ENCODE measurements at regions not wholly inside any gene's neighbourhood (a gene's known extent, or its start where the extent isn't known, plus 50 kb on each side); places are given as distances from the start of the nearest gene placed in this dataset.

DNA sequence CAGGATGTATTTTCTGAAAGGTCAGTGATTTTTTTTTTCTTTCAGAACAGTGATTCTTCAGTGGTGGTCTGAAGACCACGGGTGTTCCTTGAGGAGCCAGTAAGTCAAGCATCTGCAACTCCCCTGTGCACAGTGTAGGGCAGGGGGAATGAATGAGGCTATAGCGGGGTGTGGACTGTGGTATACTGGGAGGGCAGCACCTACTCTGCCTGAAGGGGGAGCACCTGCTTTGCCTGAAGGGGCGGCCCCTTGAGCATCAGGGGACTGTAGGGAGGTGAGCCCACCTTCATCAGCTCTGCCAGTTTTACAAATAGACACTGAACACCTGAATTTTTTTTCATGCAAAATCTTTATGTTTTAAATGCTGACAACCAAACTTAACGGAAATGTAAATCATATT is 77.5 kb upstream of the RIPOR2 start:
- no peak for DNase-seq (ENCODE audit: extremely low spot score)
- POLR2A ChIA-PET: no interaction called here
- TF ChIP-seq HDGF (IDR thresholded peaks at IDR 0.05; ENCODE audit: borderline replicate concordance) (no peak), ARNT (IDR thresholded peaks at IDR 0.05) (no peak), FOXM1 (IDR thresholded peaks at IDR 0.05; ENCODE audit: borderline replicate concordance) (no peak), FOXA1 (IDR thresholded peaks at IDR 0.05) (no peak), ZNF384 (IDR thresholded peaks at IDR 0.05) (no peak), SP1 (IDR thresholded peaks at IDR 0.05) (no peak), CTBP1 (IDR thresholded peaks at IDR 0.05; ENCODE audit: borderline replicate concordance) (no peak), L3MBTL2 (conservative IDR thresholded peaks at IDR 0.05) (no peak), TARDBP (IDR thresholded peaks at IDR 0.05) (no peak), ELF4 (IDR thresholded peaks at IDR 0.05) (no peak), SUZ12 (IDR thresholded peaks at IDR 0.05) (no peak), NFRKB (IDR thresholded peaks at IDR 0.05) (no peak)
- TF ChIP-seq, protein P1, sequence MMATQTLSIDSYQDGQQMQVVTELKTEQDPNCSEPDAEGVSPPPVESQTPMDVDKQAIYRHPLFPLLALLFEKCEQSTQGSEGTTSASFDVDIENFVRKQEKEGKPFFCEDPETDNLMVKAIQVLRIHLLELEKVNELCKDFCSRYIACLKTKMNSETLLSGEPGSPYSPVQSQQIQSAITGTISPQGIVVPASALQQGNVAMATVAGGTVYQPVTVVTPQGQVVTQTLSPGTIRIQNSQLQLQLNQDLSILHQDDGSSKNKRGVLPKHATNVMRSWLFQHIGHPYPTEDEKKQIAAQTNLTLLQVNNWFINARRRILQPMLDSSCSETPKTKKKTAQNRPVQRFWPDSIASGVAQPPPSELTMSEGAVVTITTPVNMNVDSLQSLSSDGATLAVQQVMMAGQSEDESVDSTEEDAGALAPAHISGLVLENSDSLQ (IDR thresholded peaks at IDR 0.05): no peak
- CTCF ChIA-PET: interaction anchor here (0.6 kb wide), 1 partner anchor 161 kb away, joined by 3 read pairs; no protein-coding TSS in a partner anchor

DNA sequence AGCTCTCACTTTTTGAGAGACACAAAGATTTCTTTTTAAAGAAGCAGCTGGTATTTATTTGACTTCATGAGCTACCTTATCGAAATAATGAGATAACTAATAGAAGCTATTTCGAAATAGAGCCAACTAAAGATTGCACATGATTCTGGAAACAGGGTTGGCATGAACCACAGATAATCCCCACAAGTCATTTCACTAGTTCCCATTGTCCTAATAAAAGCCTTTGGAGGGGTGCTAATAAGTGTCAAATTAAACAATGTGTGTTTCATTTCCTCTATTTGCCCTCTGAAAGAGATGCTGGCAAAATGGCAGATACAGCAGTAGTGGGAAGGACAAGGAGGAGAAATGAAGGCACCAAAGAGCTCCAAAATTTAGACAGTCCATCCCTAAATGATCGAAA is 78.6 kb upstream of the RIPOR2 start:
- ChIA-PET CTCF (interaction anchor here (0.6 to 1.4 kb wide), 2 partner anchors 311 to 433 kb away, joined by 3 to 4 read pairs; no protein-coding TSS in a partner anchor), POLR2A (no interaction called here)
- no peak for DNase-seq (ENCODE audit: extremely low spot score)
- TF ChIP-seq LEF1 (IDR thresholded peaks at IDR 0.05; ENCODE audit: borderline replicate concordance) (no peak), BHLHE40 (IDR thresholded peaks at IDR 0.05; ENCODE audit: borderline replicate concordance) (no peak), NFRKB (IDR thresholded peaks at IDR 0.05) (no peak), ARNT (IDR thresholded peaks at IDR 0.05) (no peak), ELF4 (IDR thresholded peaks at IDR 0.05) (no peak), SP1 (IDR thresholded peaks at IDR 0.05) (no peak), FOXA1 (IDR thresholded peaks at IDR 0.05) (no peak), ZNF384 (IDR thresholded peaks at IDR 0.05) (no peak), HDGF (IDR thresholded peaks at IDR 0.05; ENCODE audit: borderline replicate concordance) (no peak), FOXK2 (IDR thresholded peaks at IDR 0.05) (no peak), L3MBTL2 (conservative IDR thresholded peaks at IDR 0.05) (no peak), SUZ12 (IDR thresholded peaks at IDR 0.05) (no peak), TARDBP (IDR thresholded peaks at IDR 0.05) (no peak), FOXM1 (IDR thresholded peaks at IDR 0.05; ENCODE audit: borderline replicate concordance) (no peak), CTBP1 (IDR thresholded peaks at IDR 0.05; ENCODE audit: borderline replicate concordance) (no peak)
- TF ChIP-seq, protein P1 (IDR thresholded peaks at IDR 0.05): no peak

DNA sequence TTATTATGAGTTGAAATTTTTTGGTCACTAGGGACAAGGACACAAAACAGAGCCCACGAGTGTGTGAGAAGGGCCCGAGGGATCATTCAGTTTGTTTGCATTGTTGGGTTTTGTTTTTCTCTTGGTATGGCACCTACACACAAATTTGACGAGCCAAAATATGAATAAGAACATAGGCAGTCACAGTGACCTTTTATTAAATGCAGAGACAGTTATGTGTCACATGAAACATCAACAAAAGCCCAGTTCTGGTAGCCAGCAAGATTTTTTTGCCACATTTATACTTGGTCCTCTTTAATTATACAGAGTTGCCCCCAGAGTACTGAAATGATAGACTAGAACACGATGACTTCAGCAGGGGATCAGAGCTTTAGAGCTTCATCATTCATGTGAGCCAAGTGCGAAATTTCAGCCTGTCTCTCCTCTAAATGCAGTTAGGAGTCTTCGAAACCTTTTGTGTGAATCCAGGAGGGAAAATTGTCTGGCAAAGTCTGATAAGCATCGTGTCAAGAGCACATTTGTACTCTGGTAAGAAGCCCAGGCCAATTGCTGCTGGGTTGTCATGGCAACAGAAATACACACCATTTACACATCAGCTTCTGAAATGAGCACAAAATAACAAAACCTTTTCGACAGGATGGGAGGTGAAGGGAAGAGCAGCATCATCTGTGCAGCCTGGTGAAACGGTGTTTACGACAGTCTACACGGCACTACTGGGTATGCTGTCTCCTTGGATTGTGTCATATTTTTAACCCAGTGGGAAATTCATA is 79.2 kb upstream of the RIPOR2 start:
- no peak for TF ChIP-seq ARNT (IDR thresholded peaks at IDR 0.05)
- no peak for TF ChIP-seq FOXM1 (IDR thresholded peaks at IDR 0.05; ENCODE audit: borderline replicate concordance)
- no peak for TF ChIP-seq SP1 (IDR thresholded peaks at IDR 0.05)
- no peak for TF ChIP-seq CTBP1 (IDR thresholded peaks at IDR 0.05; ENCODE audit: borderline replicate concordance)
- TF ChIP-seq, protein P1 (IDR thresholded peaks at IDR 0.05): no peak
- no peak for TF ChIP-seq HDGF (IDR thresholded peaks at IDR 0.05; ENCODE audit: borderline replicate concordance)
- no peak for TF ChIP-seq NFRKB (IDR thresholded peaks at IDR 0.05)
- TF ChIP-seq FOXA1 (IDR thresholded peaks at IDR 0.05): no peak
- no peak for TF ChIP-seq ZNF384 (IDR thresholded peaks at IDR 0.05)
- TF ChIP-seq TARDBP (IDR thresholded peaks at IDR 0.05): no peak
- TF ChIP-seq L3MBTL2 (conservative IDR thresholded peaks at IDR 0.05): no peak
- no peak for DNase-seq (ENCODE audit: extremely low spot score)
- POLR2A ChIA-PET: no interaction called here
- CTCF ChIA-PET: interaction anchor here (1.4 kb wide), 1 partner anchor 312 kb away, joined by 4 read pairs; no protein-coding TSS in a partner anchor

DNA sequence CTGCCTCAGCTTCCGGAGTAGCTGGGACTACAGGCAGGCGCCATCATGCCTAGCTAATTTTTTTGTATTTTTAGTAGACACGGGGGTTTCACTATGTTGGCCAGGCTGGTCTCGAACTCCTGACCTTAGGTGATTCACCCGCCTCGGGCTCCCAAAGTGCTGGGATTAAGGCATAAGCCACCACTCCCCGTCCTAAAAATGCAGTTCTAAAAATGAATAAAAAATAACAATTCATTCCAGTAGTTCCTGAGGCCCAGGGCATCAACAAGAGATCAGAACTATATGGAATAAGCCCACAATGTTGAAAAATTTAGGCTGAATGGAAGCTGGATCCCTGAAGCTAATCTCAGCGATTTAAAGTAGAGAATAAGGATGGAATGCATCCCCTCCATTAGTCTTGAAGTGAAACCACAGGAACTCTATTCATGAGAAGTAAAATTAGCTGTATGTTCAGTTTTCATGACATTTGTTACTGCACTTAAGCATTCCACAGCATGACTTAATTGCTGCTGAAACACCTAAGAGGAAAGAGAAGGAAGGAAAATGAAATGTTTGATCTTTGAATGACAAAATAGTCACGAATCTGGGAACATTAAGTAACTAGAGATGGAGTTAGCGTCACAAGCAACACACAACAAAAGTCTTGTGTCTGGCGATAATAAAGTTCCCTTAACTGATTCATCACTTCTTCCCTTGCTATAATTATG is 80.4 kb upstream of the RIPOR2 start:
- no peak for DNase-seq (ENCODE audit: extremely low spot score)
- POLR2A ChIA-PET: no interaction called here
- CTCF ChIA-PET: no interaction called here
- no peak for TF ChIP-seq ARNT (IDR thresholded peaks at IDR 0.05)
- no peak for TF ChIP-seq ZNF384 (IDR thresholded peaks at IDR 0.05)
- no peak for TF ChIP-seq FOXA1 (IDR thresholded peaks at IDR 0.05)
- TF ChIP-seq FOXK2 (IDR thresholded peaks at IDR 0.05): no peak
- no peak for TF ChIP-seq HDGF (IDR thresholded peaks at IDR 0.05; ENCODE audit: borderline replicate concordance)
- no peak for TF ChIP-seq SP1 (IDR thresholded peaks at IDR 0.05)
- TF ChIP-seq FOXM1 (IDR thresholded peaks at IDR 0.05; ENCODE audit: borderline replicate concordance): no peak
- TF ChIP-seq, protein P1 (IDR thresholded peaks at IDR 0.05): no peak
- TF ChIP-seq SUZ12 (IDR thresholded peaks at IDR 0.05): no peak
- TF ChIP-seq TARDBP (IDR thresholded peaks at IDR 0.05): no peak
- TF ChIP-seq BHLHE40 (IDR thresholded peaks at IDR 0.05; ENCODE audit: borderline replicate concordance): no peak
- TF ChIP-seq L3MBTL2 (conservative IDR thresholded peaks at IDR 0.05): no peak
- TF ChIP-seq NFRKB (IDR thresholded peaks at IDR 0.05): no peak
- no peak for TF ChIP-seq LEF1 (IDR thresholded peaks at IDR 0.05; ENCODE audit: borderline replicate concordance)
- TF ChIP-seq ELF4 (IDR thresholded peaks at IDR 0.05): no peak
- TF ChIP-seq CTBP1 (IDR thresholded peaks at IDR 0.05; ENCODE audit: borderline replicate concordance): no peak
